ENCODE measurements at regions not wholly inside any gene's neighbourhood (a gene's known extent, or its start where the extent isn't known, plus 50 kb on each side); places are given as distances from the start of the nearest gene placed in this dataset.

DNA sequence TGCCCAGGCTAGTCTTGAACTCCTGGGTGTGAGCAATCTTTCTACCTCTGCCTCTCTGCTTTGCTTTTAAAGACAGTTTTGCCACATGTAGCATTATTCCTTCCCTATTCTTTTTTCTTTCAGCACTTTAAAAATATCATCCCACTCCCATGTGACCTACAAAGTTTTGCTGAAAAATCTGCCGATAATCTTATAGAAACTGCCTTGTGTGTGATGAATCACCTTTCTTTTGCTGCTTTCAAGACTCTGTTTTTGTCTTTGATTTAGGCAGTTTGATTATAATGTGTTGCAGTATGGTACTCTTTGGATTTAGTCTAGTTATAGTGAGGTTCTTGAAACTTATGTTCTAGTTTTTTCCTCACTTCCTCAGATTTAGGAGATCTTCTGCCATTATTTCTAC is 142.0 kb upstream of the KIF2B start:
- TF ChIP-seq, protein P1, sequence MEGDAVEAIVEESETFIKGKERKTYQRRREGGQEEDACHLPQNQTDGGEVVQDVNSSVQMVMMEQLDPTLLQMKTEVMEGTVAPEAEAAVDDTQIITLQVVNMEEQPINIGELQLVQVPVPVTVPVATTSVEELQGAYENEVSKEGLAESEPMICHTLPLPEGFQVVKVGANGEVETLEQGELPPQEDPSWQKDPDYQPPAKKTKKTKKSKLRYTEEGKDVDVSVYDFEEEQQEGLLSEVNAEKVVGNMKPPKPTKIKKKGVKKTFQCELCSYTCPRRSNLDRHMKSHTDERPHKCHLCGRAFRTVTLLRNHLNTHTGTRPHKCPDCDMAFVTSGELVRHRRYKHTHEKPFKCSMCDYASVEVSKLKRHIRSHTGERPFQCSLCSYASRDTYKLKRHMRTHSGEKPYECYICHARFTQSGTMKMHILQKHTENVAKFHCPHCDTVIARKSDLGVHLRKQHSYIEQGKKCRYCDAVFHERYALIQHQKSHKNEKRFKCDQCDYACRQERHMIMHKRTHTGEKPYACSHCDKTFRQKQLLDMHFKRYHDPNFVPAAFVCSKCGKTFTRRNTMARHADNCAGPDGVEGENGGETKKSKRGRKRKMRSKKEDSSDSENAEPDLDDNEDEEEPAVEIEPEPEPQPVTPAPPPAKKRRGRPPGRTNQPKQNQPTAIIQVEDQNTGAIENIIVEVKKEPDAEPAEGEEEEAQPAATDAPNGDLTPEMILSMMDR (IDR thresholded peaks at IDR 0.05): no peak
- DNase-seq (ENCODE audit: low spot score) (no peak), ATAC-seq (ENCODE audit: low FRiP score) (no peak)

DNA sequence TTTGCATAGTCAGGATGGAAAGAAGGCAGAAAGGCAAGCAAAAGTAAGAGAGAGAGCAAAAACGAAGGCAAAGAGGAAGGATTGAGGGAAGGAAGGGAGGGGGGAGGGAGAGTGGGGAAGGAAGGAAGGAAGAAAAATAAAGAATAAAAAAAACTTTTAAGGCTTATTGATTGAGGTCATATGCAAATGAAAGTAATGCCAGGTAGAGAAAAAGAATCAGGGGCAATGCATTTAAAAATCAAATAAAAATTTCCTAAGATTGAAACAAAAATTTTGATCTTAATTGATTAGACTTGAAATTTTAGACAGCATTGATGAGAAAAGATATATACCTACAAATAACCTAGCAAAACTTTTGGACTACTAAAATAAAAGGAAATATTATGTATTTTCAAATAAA is 153.9 kb upstream of the KIF2B start:
- ATAC-seq (ENCODE audit: low FRiP score) (no peak), DNase-seq (ENCODE audit: low spot score) (no peak)
- TF ChIP-seq, protein P1 (IDR thresholded peaks at IDR 0.05): no peak

DNA sequence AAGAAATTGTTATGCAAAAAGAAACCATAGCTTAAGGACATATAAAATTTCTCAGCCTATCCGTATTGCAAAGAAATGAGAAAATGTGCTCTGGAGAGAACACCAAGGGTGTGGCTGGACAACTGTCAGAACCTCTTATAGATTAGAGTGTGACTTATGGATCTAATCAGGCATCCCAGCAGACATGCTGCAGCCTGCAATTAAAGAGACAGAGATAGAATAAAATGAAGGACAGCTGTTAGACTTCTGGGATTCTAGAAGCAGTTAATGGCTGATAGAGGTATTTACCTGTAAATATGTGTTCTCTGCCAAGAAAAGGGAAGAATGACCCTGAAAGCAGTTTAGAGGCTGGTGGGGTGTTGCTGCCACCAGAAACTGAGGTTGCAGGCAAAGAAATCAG is 160.1 kb upstream of the KIF2B start:
- DNase-seq (ENCODE audit: low spot score) (no peak), ATAC-seq (ENCODE audit: low FRiP score) (no peak)
- TF ChIP-seq, protein P1 (IDR thresholded peaks at IDR 0.05): no peak

DNA sequence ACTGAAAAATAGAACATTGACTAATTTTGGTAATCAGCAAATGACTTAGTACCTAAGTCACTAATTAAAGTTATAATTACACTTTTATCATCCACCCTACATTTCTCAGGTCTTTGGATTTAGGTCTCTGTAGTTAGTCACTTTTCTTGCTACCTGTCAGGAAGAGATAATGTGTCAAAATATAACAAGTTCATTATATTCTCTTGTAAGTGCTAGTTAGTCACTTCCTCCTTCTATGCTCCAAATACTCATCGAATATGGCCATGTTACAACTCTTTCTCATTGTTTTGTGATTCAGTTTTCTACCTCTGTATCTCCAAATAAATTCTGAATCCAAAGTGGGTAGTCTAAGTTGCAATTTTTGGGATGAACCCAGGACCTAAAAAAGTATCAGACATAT is 163.5 kb upstream of the KIF2B start:
- ATAC-seq (ENCODE audit: low FRiP score) (no peak), DNase-seq (ENCODE audit: low spot score) (no peak)
- TF ChIP-seq, protein P1 (IDR thresholded peaks at IDR 0.05): no peak

DNA sequence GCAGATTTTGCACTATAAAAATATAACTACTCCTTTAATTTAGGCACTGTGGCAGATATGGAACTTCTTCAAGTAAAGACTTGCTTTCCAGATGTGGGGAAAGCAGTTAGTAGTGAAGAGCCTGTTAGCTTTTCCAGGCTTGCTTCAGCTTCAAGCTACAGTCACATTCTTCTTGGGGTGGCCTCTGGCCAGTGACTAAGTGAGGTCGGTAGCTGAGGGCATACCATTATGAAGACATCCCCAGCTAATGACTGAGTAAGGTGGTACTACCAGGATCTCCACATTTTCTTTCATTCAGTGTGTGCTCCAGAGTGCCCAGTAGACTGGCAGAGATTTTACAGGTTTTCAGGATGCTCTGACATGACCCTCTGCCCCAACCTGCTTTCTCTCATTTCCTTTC is 167.1 kb upstream of the KIF2B start:
- no peak for DNase-seq (ENCODE audit: low spot score)
- TF ChIP-seq, protein P1 (IDR thresholded peaks at IDR 0.05): no peak
- no peak for ATAC-seq (ENCODE audit: low FRiP score)

DNA sequence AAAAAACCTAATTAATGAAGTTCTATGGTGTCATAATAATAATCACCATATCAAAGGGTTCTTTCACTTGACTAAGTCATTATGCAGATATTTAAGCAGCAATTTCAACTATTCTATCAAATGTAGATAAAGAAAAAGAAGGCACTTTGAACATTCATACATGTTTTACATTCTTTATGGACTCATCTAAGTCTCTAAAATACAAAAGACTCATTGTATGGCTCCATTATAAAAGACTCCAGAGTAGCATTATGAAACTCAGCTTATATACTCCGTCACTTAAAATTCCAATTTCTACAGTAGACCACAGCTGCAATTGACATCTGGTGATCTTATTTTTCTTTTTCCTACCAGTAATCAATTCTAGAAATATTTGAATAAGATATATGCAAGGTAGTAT is 173.5 kb upstream of the KIF2B start:
- DNase-seq (ENCODE audit: low spot score): no peak
- TF ChIP-seq, protein P1 (IDR thresholded peaks at IDR 0.05): no peak
- no peak for ATAC-seq (ENCODE audit: low FRiP score)

DNA sequence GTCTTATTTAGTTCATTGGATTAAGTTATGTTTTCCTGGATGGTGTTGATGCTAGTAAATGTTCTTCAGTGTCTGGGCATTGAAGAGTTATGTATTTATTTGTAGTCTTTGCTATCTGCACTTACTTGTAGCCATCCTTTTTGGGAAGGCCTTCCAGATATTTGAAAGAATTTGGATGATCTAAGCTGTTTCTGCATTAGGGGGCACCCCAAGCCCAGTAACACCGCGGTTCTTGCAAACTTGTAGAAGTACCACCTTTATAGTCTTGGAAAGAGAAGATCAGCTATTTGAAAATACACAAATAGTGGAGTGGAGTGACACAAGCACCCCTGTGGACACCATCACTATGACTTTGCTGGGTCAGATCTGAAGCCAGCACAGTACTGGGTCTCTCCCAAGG is 175.9 kb upstream of the KIF2B start:
- DNase-seq (ENCODE audit: low spot score): no peak
- no peak for ATAC-seq (ENCODE audit: low FRiP score)
- TF ChIP-seq, protein P1 (IDR thresholded peaks at IDR 0.05): no peak
